Esophagus muscularis mucosa (tissue), 3 donors: ENCODE measurements at regions not wholly inside any gene's neighbourhood (a gene's known extent, or its start where the extent isn't known, plus 50 kb on each side); places are given as distances from the start of the nearest gene placed in this dataset.

Experiments used
- EP300 ChIP-seq: sonication (generic); formaldehyde crosslinking; IDR thresholded peaks from one replicate; pipeline ENCODE4 v1.6.1; 2017; ENCODE audit warnings: antibody characterized with exemption
- TF ChIP-seq, protein P1 (sequence below), 3 experiments: fragments of 200-600 bp in 2 of 3; fragments of 450-650 bp in 1 of 3; sonication (generic) in 2 of 3; IDR thresholded peaks; one replicate each; pipeline ENCODE4 v1.5.1; 2017 to 2019; ENCODE audit warnings: antibody characterized with exemption in 3 of 3, mild to moderate bottlenecking in 2 of 3, moderate library complexity in 1 of 3

DNA sequence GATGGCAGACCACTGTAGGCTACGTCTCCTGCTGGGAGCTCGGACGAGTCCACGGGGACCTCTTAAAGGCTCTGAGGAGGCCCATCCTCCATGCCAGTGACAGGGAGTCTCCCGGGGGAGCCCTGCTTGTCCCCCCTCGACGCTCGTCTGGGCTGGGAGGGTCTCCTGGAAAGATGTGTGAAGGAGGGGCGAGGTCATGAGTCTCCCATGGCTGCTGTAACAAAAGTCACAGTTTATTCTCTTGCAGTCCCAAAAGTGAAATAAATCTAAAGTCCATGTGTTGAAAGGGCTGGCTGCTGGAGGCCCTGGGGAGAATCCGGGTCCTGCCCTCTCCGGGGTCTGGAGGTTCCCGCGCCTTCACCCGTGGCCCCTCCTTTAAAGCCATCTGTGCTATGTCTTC, 67.1 kb upstream of the GATA5 start:
- TF ChIP-seq, protein P1, sequence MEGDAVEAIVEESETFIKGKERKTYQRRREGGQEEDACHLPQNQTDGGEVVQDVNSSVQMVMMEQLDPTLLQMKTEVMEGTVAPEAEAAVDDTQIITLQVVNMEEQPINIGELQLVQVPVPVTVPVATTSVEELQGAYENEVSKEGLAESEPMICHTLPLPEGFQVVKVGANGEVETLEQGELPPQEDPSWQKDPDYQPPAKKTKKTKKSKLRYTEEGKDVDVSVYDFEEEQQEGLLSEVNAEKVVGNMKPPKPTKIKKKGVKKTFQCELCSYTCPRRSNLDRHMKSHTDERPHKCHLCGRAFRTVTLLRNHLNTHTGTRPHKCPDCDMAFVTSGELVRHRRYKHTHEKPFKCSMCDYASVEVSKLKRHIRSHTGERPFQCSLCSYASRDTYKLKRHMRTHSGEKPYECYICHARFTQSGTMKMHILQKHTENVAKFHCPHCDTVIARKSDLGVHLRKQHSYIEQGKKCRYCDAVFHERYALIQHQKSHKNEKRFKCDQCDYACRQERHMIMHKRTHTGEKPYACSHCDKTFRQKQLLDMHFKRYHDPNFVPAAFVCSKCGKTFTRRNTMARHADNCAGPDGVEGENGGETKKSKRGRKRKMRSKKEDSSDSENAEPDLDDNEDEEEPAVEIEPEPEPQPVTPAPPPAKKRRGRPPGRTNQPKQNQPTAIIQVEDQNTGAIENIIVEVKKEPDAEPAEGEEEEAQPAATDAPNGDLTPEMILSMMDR (IDR thresholded peaks at IDR 0.05) = no peak
- TF ChIP-seq EP300 = no peak
